ENCODE measurements at regions not wholly inside any gene's neighbourhood (a gene's known extent, or its start where the extent isn't known, plus 50 kb on each side); places are given as distances from the start of the nearest gene placed in this dataset.
"Not testable (repeated sequence)": the region's sequence is repeated elsewhere in the genome, so short reads cannot be mapped to it uniquely, and the experiment has no call there.

GRCh38 chr13:80533175-80533574 is 192.2 kb upstream of the SPRY2 start:
- Histone ChIP-seq H3K9ac (ENCODE audit: low read length in 5 of 5) (no peak overlapping the region), H3K27me3 (ENCODE audit: control insufficient read depth in 5 of 5, insufficient read depth in 4 of 5, low read length in 5 of 5) (no peaks in the 10 kb centered on the region), H3K9me3 (ENCODE audit: control insufficient read depth in 5 of 5, low read length in 5 of 5) (peaks cover 0 to 3% (median 0%) of the 10 kb centered on the region in 5 donors), H3K4me3 (ENCODE audit: low read depth in 1 of 5, low read length in 5 of 5) (no peak overlapping the region), H3K4me1 (ENCODE audit: control insufficient read depth in 5 of 5, insufficient read depth in 5 of 5, low read length in 5 of 5) (peaks cover 0 to 3% (median 0%) of the 10 kb centered on the region in 5 donors), H3K36me3 (ENCODE audit: control insufficient read depth in 5 of 5, insufficient read depth in 5 of 5, low read length in 5 of 5) (no peaks in the 10 kb centered on the region), H3K27ac (ENCODE audit: low read depth, low read length) (no peak overlapping the region)

- H3K36me3 ChIP-seq (ENCODE audit: control insufficient read depth in 5 of 5, insufficient read depth in 5 of 5, low read length in 5 of 5), result no peaks in the 10 kb centered on the region
- H3K4me3 ChIP-seq (ENCODE audit: low read depth in 1 of 5, low read length in 5 of 5), result no peak overlapping the region
- H3K27ac ChIP-seq (ENCODE audit: low read depth, low read length), result no peak overlapping the region
- no peak overlapping the region for H3K9ac ChIP-seq (ENCODE audit: low read length in 5 of 5)
- peaks cover 0 to 3% (median 0%) of the 10 kb centered on the region in 5 donors for H3K9me3 ChIP-seq (ENCODE audit: control insufficient read depth in 5 of 5, low read length in 5 of 5)
- no peaks in the 10 kb centered on the region for H3K27me3 ChIP-seq (ENCODE audit: control insufficient read depth in 5 of 5, insufficient read depth in 4 of 5, low read length in 5 of 5)
- H3K4me1 ChIP-seq (ENCODE audit: control insufficient read depth in 5 of 5, insufficient read depth in 5 of 5, low read length in 5 of 5), result peaks cover 0 to under 1% (median 0%) of the 10 kb centered on the region in 5 donors
Measured at GRCh38 chr13:80530902-80531301, 190.0 kb upstream of the SPRY2 start.

GRCh38 chr13:80530191-80530590 is 189.3 kb upstream of the SPRY2 start:
- H3K9ac ChIP-seq (ENCODE audit: low read length in 5 of 5), result no peak overlapping the region
- H3K36me3 ChIP-seq (ENCODE audit: control insufficient read depth in 5 of 5, insufficient read depth in 5 of 5, low read length in 5 of 5), result no peaks in the 10 kb centered on the region
- H3K27ac ChIP-seq (ENCODE audit: low read depth, low read length), result no peak overlapping the region
- no peaks in the 10 kb centered on the region for H3K4me1 ChIP-seq (ENCODE audit: control insufficient read depth in 5 of 5, insufficient read depth in 5 of 5, low read length in 5 of 5)
- H3K9me3 ChIP-seq (ENCODE audit: control insufficient read depth in 5 of 5, low read length in 5 of 5), result peaks cover 0 to 3% (median 0%) of the 10 kb centered on the region in 5 donors
- H3K27me3 ChIP-seq (ENCODE audit: control insufficient read depth in 5 of 5, insufficient read depth in 4 of 5, low read length in 5 of 5), result no peaks in the 10 kb centered on the region
- H3K4me3 ChIP-seq (ENCODE audit: low read depth in 1 of 5, low read length in 5 of 5), result no peak overlapping the region

GRCh38 chr13:80529734-80530133 is 188.8 kb upstream of the SPRY2 start:
- Histone ChIP-seq H3K9me3 (ENCODE audit: control insufficient read depth in 5 of 5, low read length in 5 of 5) (peaks cover 0 to 3% (median 0%) of the 10 kb centered on the region in 5 donors), H3K4me1 (ENCODE audit: control insufficient read depth in 5 of 5, insufficient read depth in 5 of 5, low read length in 5 of 5) (no peaks in the 10 kb centered on the region), H3K9ac (ENCODE audit: low read length in 5 of 5) (no peak overlapping the region), H3K27me3 (ENCODE audit: control insufficient read depth in 5 of 5, insufficient read depth in 4 of 5, low read length in 5 of 5) (no peaks in the 10 kb centered on the region), H3K36me3 (ENCODE audit: control insufficient read depth in 5 of 5, insufficient read depth in 5 of 5, low read length in 5 of 5) (no peaks in the 10 kb centered on the region), H3K27ac (ENCODE audit: low read depth, low read length) (no peak overlapping the region), H3K4me3 (ENCODE audit: low read depth in 1 of 5, low read length in 5 of 5) (no peak overlapping the region)

GRCh38 chr13:80528733-80529132 is 187.8 kb upstream of the SPRY2 start:
- Histone ChIP-seq H3K9ac (ENCODE audit: low read length in 5 of 5) (no peak overlapping the region), H3K27me3 (ENCODE audit: control insufficient read depth in 5 of 5, insufficient read depth in 4 of 5, low read length in 5 of 5) (no peaks in the 10 kb centered on the region), H3K4me1 (ENCODE audit: control insufficient read depth in 5 of 5, insufficient read depth in 5 of 5, low read length in 5 of 5) (no peaks in the 10 kb centered on the region), H3K9me3 (ENCODE audit: control insufficient read depth in 5 of 5, low read length in 5 of 5) (peaks cover 0 to 3% (median 0%) of the 10 kb centered on the region in 5 donors), H3K27ac (ENCODE audit: low read depth, low read length) (no peak overlapping the region), H3K36me3 (ENCODE audit: control insufficient read depth in 5 of 5, insufficient read depth in 5 of 5, low read length in 5 of 5) (no peaks in the 10 kb centered on the region), H3K4me3 (ENCODE audit: low read depth in 1 of 5, low read length in 5 of 5) (no peak overlapping the region)

GRCh38 chr13:80527400-80527799 is 186.5 kb upstream of the SPRY2 start:
- H3K27ac ChIP-seq (ENCODE audit: low read depth, low read length), result no peak overlapping the region
- peaks cover 0 to 3% (median 0%) of the 10 kb centered on the region in 5 donors for H3K9me3 ChIP-seq (ENCODE audit: control insufficient read depth in 5 of 5, low read length in 5 of 5)
- H3K4me1 ChIP-seq (ENCODE audit: control insufficient read depth in 5 of 5, insufficient read depth in 5 of 5, low read length in 5 of 5), result no peaks in the 10 kb centered on the region
- no peaks in the 10 kb centered on the region for H3K36me3 ChIP-seq (ENCODE audit: control insufficient read depth in 5 of 5, insufficient read depth in 5 of 5, low read length in 5 of 5)
- H3K27me3 ChIP-seq (ENCODE audit: control insufficient read depth in 5 of 5, insufficient read depth in 4 of 5, low read length in 5 of 5), result no peaks in the 10 kb centered on the region
- H3K9ac ChIP-seq (ENCODE audit: low read length in 5 of 5), result no peak overlapping the region
- no peak overlapping the region for H3K4me3 ChIP-seq (ENCODE audit: low read depth in 1 of 5, low read length in 5 of 5)

- no peaks in the 10 kb centered on the region for H3K27me3 ChIP-seq (ENCODE audit: control insufficient read depth in 5 of 5, insufficient read depth in 4 of 5, low read length in 5 of 5)
- no peak overlapping the region for H3K9ac ChIP-seq (ENCODE audit: low read length in 5 of 5)
- H3K4me1 ChIP-seq (ENCODE audit: control insufficient read depth in 5 of 5, insufficient read depth in 5 of 5, low read length in 5 of 5), result no peaks in the 10 kb centered on the region
- H3K36me3 ChIP-seq (ENCODE audit: control insufficient read depth in 5 of 5, insufficient read depth in 5 of 5, low read length in 5 of 5), result no peaks in the 10 kb centered on the region
- no peak overlapping the region for H3K27ac ChIP-seq (ENCODE audit: low read depth, low read length)
- H3K4me3 ChIP-seq (ENCODE audit: low read depth in 1 of 5, low read length in 5 of 5), result no peak overlapping the region
- H3K9me3 ChIP-seq (ENCODE audit: control insufficient read depth in 5 of 5, low read length in 5 of 5), result no peaks in the 10 kb centered on the region
Measured at GRCh38 chr13:80524447-80525215, 183.7 kb upstream of the SPRY2 start.

- Histone ChIP-seq H3K36me3 (ENCODE audit: control insufficient read depth in 5 of 5, insufficient read depth in 5 of 5, low read length in 5 of 5) (no peaks in the 10 kb centered on the region), H3K4me1 (ENCODE audit: control insufficient read depth in 5 of 5, insufficient read depth in 5 of 5, low read length in 5 of 5) (no peaks in the 10 kb centered on the region), H3K4me3 (ENCODE audit: low read depth in 1 of 5, low read length in 5 of 5) (no peak overlapping the region), H3K9me3 (ENCODE audit: control insufficient read depth in 5 of 5, low read length in 5 of 5) (no peaks in the 10 kb centered on the region), H3K9ac (ENCODE audit: low read length in 5 of 5) (no peak overlapping the region), H3K27me3 (ENCODE audit: control insufficient read depth in 5 of 5, insufficient read depth in 4 of 5, low read length in 5 of 5) (no peaks in the 10 kb centered on the region), H3K27ac (ENCODE audit: low read depth, low read length) (no peak overlapping the region)
Measured at GRCh38 chr13:80523134-80523533, 182.2 kb upstream of the SPRY2 start.

- H3K27ac ChIP-seq (ENCODE audit: low read depth, low read length); H3K4me3 ChIP-seq (ENCODE audit: low read depth in 1 of 5, low read length in 5 of 5); H3K9ac ChIP-seq (ENCODE audit: low read length in 5 of 5); H3K27me3 ChIP-seq (ENCODE audit: control insufficient read depth in 5 of 5, insufficient read depth in 4 of 5, low read length in 5 of 5); H3K4me1 ChIP-seq (ENCODE audit: control insufficient read depth in 5 of 5, insufficient read depth in 5 of 5, low read length in 5 of 5); H3K9me3 ChIP-seq (ENCODE audit: control insufficient read depth in 5 of 5, low read length in 5 of 5); H3K36me3 ChIP-seq (ENCODE audit: control insufficient read depth in 5 of 5, insufficient read depth in 5 of 5, low read length in 5 of 5): not testable (repeated sequence)
Measured at GRCh38 chr13:80522463-80522862, 181.5 kb upstream of the SPRY2 start.

- H3K9ac ChIP-seq (ENCODE audit: low read length in 5 of 5), result no peak overlapping the region
- no peaks in the 10 kb centered on the region for H3K4me1 ChIP-seq (ENCODE audit: control insufficient read depth in 5 of 5, insufficient read depth in 5 of 5, low read length in 5 of 5)
- H3K27me3 ChIP-seq (ENCODE audit: control insufficient read depth in 5 of 5, insufficient read depth in 4 of 5, low read length in 5 of 5), result no peaks in the 10 kb centered on the region
- H3K9me3 ChIP-seq (ENCODE audit: control insufficient read depth in 5 of 5, low read length in 5 of 5), result no peaks in the 10 kb centered on the region
- H3K36me3 ChIP-seq (ENCODE audit: control insufficient read depth in 5 of 5, insufficient read depth in 5 of 5, low read length in 5 of 5), result no peaks in the 10 kb centered on the region
- no peak overlapping the region for H3K27ac ChIP-seq (ENCODE audit: low read depth, low read length)
- no peak overlapping the region for H3K4me3 ChIP-seq (ENCODE audit: low read depth in 1 of 5, low read length in 5 of 5)
Measured at GRCh38 chr13:80516818-80517348, 176.0 kb upstream of the SPRY2 start.
